HG02938 (cell line): ENCODE measurements at regions not wholly inside any gene's neighbourhood (a gene's known extent, or its start where the extent isn't known, plus 50 kb on each side); places are given as distances from the start of the nearest gene placed in this dataset.

Experiments
- ATAC-seq: cut with Tn5 transposase; IDR thresholded peaks from one replicate; pipeline ENCODE4 v1.9.1; 2021; ENCODE audit warnings: mild to moderate bottlenecking, moderate library complexity; ENCODE audit not compliant: unreplicated experiment

GRCh38 chr11:131290185-131290584, 80.2 kb upstream of the NTM start:
- ATAC-seq, result no peak

GRCh38 chr11:131295986-131296385, 74.4 kb upstream of the NTM start:
- ATAC-seq, result no peak

GRCh38 chr11:131297441-131297840, 73.0 kb upstream of the NTM start:
- ATAC-seq, result no peak

- no peak for ATAC-seq
Measured at GRCh38 chr11:131299598-131300438, 70.6 kb upstream of the NTM start.

GRCh38 chr11:131300439-131300717, 70.0 kb upstream of the NTM start:
- no peak for ATAC-seq

GRCh38 chr11:131301306-131301705, 69.1 kb upstream of the NTM start:
- no peak for ATAC-seq

GRCh38 chr11:131302836-131303235, 67.6 kb upstream of the NTM start:
- ATAC-seq, result no peak

GRCh38 chr11:131303611-131304119, 66.8 kb upstream of the NTM start:
- no peak for ATAC-seq

GRCh38 chr11:131305005-131305404, 65.4 kb upstream of the NTM start:
- no peak for ATAC-seq

- no peak for ATAC-seq
Measured at GRCh38 chr11:131307506-131307905, 62.9 kb upstream of the NTM start.

GRCh38 chr11:131309776-131310175, 60.6 kb upstream of the NTM start:
- no peak for ATAC-seq

GRCh38 chr11:131311776-131312514, 58.5 kb upstream of the NTM start:
- no peak for ATAC-seq
